ENCODE measurements at regions not wholly inside any gene's neighbourhood (a gene's known extent, or its start where the extent isn't known, plus 50 kb on each side); places are given as distances from the start of the nearest gene placed in this dataset.

DNA sequence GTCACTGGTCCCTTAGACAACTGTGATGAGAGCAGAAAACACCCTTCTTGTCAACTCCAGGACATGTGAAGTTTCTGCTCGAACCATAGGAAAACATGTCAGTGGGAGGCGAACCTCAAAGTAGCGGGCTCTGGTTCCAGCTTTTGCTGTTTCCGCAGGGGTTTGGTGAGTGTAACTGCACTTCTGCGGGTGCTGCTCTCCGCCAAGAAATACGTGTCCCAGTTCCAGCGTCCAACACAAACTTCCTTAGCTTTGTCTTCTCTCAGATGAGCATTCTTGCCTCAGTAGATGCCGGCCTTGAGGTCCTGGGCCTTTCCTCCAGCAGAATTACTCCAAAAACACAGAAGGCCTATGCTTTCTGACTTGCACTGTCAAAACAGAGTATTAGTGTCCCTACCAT lies 156.3 kb downstream of the FNDC1 start:
- no peak for DNase-seq

DNA sequence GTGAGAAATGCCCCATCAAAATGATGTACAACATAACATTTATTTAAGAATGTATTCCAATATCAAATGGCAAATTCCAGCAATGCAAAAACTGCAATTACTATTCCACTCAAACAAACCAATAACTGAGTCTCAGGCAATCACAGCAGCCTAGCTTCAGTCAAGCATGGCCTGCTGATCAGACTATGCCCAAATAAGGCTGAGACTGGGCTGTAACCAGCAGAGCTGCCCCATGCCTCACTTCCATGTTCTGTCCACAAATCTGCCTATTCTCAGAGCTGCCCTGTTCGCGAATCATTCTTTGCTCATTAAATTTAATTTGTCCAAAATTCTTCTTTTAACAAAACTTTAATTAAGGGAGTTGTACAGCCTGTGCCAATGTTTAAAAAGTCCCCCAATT lies 155.4 kb downstream of the FNDC1 start:
- no peak for DNase-seq
